SH-SY5Y (cell line): ENCODE measurements at regions not wholly inside any gene's neighbourhood (a gene's known extent, or its start where the extent isn't known, plus 50 kb on each side); places are given as distances from the start of the nearest gene placed in this dataset.

Experiments used
- GATA2 ChIP-seq: IDR thresholded peaks from 2 replicates; pipeline ENCODE4 v1.6.1; 2011; ENCODE audit warnings: mild to moderate bottlenecking, low read depth, low read length
- GATA3 ChIP-seq: IDR thresholded peaks from 2 replicates; pipeline ENCODE4 v1.6.1; 2011; ENCODE audit warnings: low read depth, mild to moderate bottlenecking, low read length, moderate library complexity

DNA sequence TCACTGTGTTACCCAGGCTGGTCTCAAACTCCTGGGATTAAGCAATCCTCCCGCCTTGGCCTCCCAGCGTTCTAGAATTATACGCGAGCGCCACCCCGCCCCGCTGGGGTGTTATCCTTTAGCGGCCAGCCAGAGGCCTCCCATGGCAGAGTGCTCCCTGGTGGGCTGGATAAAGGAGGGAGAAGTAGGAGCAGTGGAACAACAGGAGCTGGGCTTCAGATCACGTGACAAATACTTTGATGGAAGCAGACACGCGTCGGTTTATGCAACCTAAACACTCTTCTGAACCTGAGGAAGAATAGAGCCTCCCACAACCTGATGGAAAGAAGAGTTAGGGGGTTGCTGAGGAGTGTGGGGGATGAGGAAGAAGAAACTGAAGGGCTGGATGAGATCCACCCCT, 2114.0 kb downstream of the TP53TG3F start:
- no peak for TF ChIP-seq GATA2
- TF ChIP-seq GATA3 = no peak
